ENCODE measurements at regions not wholly inside any gene's neighbourhood (a gene's known extent, or its start where the extent isn't known, plus 50 kb on each side); places are given as distances from the start of the nearest gene placed in this dataset.

- no peak for TF ChIP-seq CTCF (IDR thresholded peaks at IDR 0.05; ENCODE audit: low read length)
- no peak for TF ChIP-seq EZH2 (IDR thresholded peaks at IDR 0.05; ENCODE audit: borderline replicate concordance, low read length)
Measured at GRCh38 chr4:79621061-79621460, 213.0 kb upstream of the GK2 start.
